Activated gamma-delta T cell treated with Interleukin-2 at 50 U/mL for 16 hours (primary cell): ENCODE measurements at regions not wholly inside any gene's neighbourhood (a gene's known extent, or its start where the extent isn't known, plus 50 kb on each side); places are given as distances from the start of the nearest gene placed in this dataset.
A peak's percentile ranks its signal among the peaks of the same experiment; 100 is the strongest.

Source experiments
- DNase-seq: peaks from one replicate; pipeline ENCODE4 v3.0.0-alpha.2; 2020

GRCh38 chr14:98555440-98555839 lies 716.6 kb downstream of the BCL11B start:
- no peak for DNase-seq

GRCh38 chr14:98564006-98564405 lies 708.0 kb downstream of the BCL11B start:
- no peak for DNase-seq

GRCh38 chr14:98564541-98564940 lies 707.5 kb downstream of the BCL11B start:
- DNase-seq = no peak

GRCh38 chr14:98571104-98571503 lies 700.9 kb downstream of the BCL11B start:
- no peak for DNase-seq

- DNase-seq = no peak
These were observed 698.9 kb downstream of the BCL11B start for GRCh38 chr14:98573082-98573481.

- DNase-seq = no peak
These were observed 695.5 kb downstream of the BCL11B start for GRCh38 chr14:98576463-98576862.

GRCh38 chr14:98578204-98578603 lies 693.8 kb downstream of the BCL11B start:
- DNase-seq = no peak

- no peak for DNase-seq
These were observed 692.9 kb downstream of the BCL11B start for GRCh38 chr14:98579140-98579539.

- DNase-seq = peak; percentile 8
These were observed 691.8 kb downstream of the BCL11B start for GRCh38 chr14:98580131-98580678.

- no peak for DNase-seq
These were observed 689.7 kb downstream of the BCL11B start for GRCh38 chr14:98582276-98582675.

- no peak for DNase-seq
These were observed 680.8 kb downstream of the BCL11B start for GRCh38 chr14:98591161-98591560.

- no peak for DNase-seq
These were observed 679.3 kb downstream of the BCL11B start for GRCh38 chr14:98592611-98593170.

- DNase-seq = no peak
These were observed 678.6 kb downstream of the BCL11B start for GRCh38 chr14:98593361-98593761.

- DNase-seq = no peak
These were observed 677.8 kb downstream of the BCL11B start for GRCh38 chr14:98594156-98594555.

- no peak for DNase-seq
These were observed 673.4 kb downstream of the BCL11B start for GRCh38 chr14:98598576-98598975.

GRCh38 chr14:98599082-98599481 lies 672.9 kb downstream of the BCL11B start:
- no peak for DNase-seq

GRCh38 chr14:98602983-98603382 lies 669.0 kb downstream of the BCL11B start:
- no peak for DNase-seq

GRCh38 chr14:98605043-98605442 lies 667.0 kb downstream of the BCL11B start:
- no peak for DNase-seq

GRCh38 chr14:98606041-98606640 lies 665.9 kb downstream of the BCL11B start:
- DNase-seq = no peak

- DNase-seq = no peak
These were observed 665.2 kb downstream of the BCL11B start for GRCh38 chr14:98606816-98607215.

- no peak for DNase-seq
These were observed 664.6 kb downstream of the BCL11B start for GRCh38 chr14:98607341-98607910.

- no peak for DNase-seq
These were observed 663.6 kb downstream of the BCL11B start for GRCh38 chr14:98608071-98609060.
